Cardiac muscle cell (in vitro differentiated cells and primary cell): ENCODE measurements at regions not wholly inside any gene's neighbourhood (a gene's known extent, or its start where the extent isn't known, plus 50 kb on each side); places are given as distances from the start of the nearest gene placed in this dataset.

ENCODE experiments used
- DNase-seq, 2 donors: peaks; one replicate each; pipeline versions ENCODE4 v3.0.0 to v3.0.0-alpha.2; 2010 to 2017; ENCODE audit warnings: low read depth in 1 of 2, low spot score in 1 of 2
- H3K27ac ChIP-seq: fragments of 200-600 bp; sonication (generic); 2 replicates; pipeline ENCODE4 v1.5.1; 2016
- H3K27me3 ChIP-seq: fragments of 200-600 bp; sonication (generic); 2 replicates; pipeline ENCODE4 v1.6.0; 2016; ENCODE audit warnings: control low read depth
- H3K36me3 ChIP-seq: fragments of 200-600 bp; sonication (generic); 2 replicates; pipeline ENCODE4 v1.5.1; 2016; ENCODE audit warnings: control low read depth
- H3K4me1 ChIP-seq: fragments of 200-600 bp; sonication (generic); 2 replicates; pipeline ENCODE4 v1.8.1; 2017; ENCODE audit warnings: low read depth, mild to moderate bottlenecking, mixed run types
- H3K4me3 ChIP-seq: fragments of 200-600 bp; sonication (generic); 2 replicates; pipeline ENCODE4 v1.5.1; 2016; ENCODE audit warnings: mild to moderate bottlenecking
- H3K9me3 ChIP-seq: fragments of 200-600 bp; sonication (generic); 2 replicates; pipeline ENCODE4 v1.5.1; 2017; ENCODE audit warnings: low read depth, mild to moderate bottlenecking, control low read depth
- TF ChIP-seq, protein P1 (sequence below): IDR thresholded peaks from 2 replicates; pipeline ENCODE4 v1.5.1; 2012; ENCODE audit warnings: low read depth, mild to moderate bottlenecking, low read length

DNA sequence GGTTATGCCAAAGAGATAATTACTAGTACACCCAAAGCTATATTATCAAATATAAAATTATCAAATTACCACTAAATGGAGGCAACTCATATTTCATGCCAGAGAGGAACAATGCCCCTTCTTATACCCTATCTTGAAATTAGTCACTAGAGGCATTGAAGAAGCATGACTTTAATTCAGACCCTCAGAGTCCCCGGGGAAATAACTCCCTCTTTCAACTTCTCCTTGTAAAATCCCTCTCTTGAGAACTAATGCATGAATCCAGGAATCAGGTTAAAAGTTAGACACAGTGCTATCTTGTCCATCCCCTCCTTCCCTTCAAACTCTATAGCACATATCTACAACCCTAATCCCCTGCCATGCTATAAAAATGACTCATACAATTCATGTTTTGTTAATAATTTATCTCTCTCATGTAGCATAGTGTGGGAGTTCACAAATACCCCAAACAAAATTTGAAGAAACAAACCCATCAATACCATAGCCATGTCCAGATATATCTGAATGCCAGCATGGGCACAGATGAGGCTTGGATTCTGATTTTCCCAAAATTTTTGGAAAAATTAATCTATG, 665.4 kb downstream of the KCNA4 start:
- H3K36me3 ChIP-seq, result no peaks in the 10 kb centered on the region
- no peaks in the 10 kb centered on the region for H3K4me1 ChIP-seq
- no peaks in the 10 kb centered on the region for H3K27me3 ChIP-seq
- no peaks in the 10 kb centered on the region for H3K9me3 ChIP-seq
- TF ChIP-seq, protein P1, sequence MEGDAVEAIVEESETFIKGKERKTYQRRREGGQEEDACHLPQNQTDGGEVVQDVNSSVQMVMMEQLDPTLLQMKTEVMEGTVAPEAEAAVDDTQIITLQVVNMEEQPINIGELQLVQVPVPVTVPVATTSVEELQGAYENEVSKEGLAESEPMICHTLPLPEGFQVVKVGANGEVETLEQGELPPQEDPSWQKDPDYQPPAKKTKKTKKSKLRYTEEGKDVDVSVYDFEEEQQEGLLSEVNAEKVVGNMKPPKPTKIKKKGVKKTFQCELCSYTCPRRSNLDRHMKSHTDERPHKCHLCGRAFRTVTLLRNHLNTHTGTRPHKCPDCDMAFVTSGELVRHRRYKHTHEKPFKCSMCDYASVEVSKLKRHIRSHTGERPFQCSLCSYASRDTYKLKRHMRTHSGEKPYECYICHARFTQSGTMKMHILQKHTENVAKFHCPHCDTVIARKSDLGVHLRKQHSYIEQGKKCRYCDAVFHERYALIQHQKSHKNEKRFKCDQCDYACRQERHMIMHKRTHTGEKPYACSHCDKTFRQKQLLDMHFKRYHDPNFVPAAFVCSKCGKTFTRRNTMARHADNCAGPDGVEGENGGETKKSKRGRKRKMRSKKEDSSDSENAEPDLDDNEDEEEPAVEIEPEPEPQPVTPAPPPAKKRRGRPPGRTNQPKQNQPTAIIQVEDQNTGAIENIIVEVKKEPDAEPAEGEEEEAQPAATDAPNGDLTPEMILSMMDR, result no peak
- no peak overlapping the region for H3K4me3 ChIP-seq
- no peak for DNase-seq
- H3K27ac ChIP-seq, result no peak overlapping the region

DNA sequence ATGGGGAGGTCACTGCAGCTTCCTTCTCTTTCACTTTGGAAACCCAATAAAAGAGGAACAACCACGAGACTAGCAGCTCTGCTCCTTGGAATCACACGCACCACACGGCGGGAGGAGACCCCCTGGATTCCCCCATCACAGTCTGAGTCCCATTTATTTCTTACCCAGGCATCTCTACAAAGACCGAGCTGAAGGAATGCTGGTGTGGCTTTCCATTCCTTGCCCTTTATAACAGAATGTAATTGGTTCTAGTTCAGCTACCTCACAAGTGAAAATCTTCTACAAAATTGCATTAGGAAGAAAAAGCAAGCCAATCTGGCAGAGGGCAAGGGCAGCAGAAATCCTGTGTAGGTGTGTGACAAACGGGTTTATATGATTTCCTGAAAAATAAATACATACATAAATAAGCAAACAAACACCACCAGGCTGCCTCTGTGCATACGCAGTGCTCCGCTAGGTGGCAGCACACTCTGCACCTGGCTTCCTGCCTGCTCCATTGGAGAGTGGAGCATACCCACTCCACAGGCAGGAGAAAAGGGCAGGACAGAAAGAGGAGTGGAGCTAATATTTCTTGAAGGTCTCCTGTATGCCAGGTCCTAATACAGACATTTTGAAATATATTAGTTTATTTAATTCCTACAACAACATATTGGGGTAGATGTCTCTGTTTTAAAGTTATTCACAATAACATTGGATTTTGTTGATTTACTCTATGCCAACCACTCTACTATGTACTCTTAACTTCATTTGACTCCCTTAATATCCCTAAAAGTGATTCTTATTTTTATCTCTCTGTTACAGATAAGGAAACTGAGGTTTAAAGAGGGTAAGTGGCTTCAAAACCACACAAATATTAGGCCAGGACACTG, 673.1 kb downstream of the KCNA4 start:
- H3K27ac ChIP-seq, result no peak overlapping the region
- no peaks in the 10 kb centered on the region for H3K9me3 ChIP-seq
- H3K27me3 ChIP-seq, result no peaks in the 10 kb centered on the region
- no peaks in the 10 kb centered on the region for H3K4me1 ChIP-seq
- H3K36me3 ChIP-seq, result no peaks in the 10 kb centered on the region
- TF ChIP-seq, protein P1, result peak; percentile 99
- peak; percentile 70 to 73 for DNase-seq
- no peak overlapping the region for H3K4me3 ChIP-seq

- H3K36me3 ChIP-seq, result no peaks in the 10 kb centered on the region
- H3K4me1 ChIP-seq, result peaks cover 2% of the 10 kb centered on the region
- no peaks in the 10 kb centered on the region for H3K9me3 ChIP-seq
- H3K27ac ChIP-seq, result no peak overlapping the region
- no peak overlapping the region for H3K4me3 ChIP-seq
- peaks cover 17% of the 10 kb centered on the region for H3K27me3 ChIP-seq
- TF ChIP-seq, protein P1, result no peak
- DNase-seq, result peak in 1 of 2 donors; percentile 72
Measured at GRCh38 chr11:29336727-29337575, 679.9 kb downstream of the KCNA4 start.

DNA sequence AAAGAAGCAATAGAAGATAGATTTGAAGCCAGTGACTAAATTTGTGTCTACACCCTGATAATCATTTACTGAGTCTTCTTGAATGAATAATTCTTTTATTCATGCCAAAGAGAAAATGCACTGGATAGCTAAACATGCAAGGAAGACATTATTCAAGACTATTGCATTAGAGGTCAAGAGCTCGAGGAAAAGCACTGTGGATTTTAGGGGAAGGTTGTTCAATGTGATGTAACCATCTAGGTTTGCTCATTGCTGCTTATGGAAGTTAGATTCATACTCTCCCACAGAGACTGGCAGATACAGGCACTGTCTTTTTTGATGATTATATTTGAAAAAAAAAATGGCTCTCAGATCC, 682.1 kb downstream of the KCNA4 start:
- no peaks in the 10 kb centered on the region for H3K9me3 ChIP-seq
- TF ChIP-seq, protein P1, result no peak
- peaks cover 2% of the 10 kb centered on the region for H3K4me1 ChIP-seq
- peaks cover 21% of the 10 kb centered on the region for H3K27me3 ChIP-seq
- H3K36me3 ChIP-seq, result no peaks in the 10 kb centered on the region
- no peak overlapping the region for H3K4me3 ChIP-seq
- DNase-seq, result no peak
- no peak overlapping the region for H3K27ac ChIP-seq

- DNase-seq, result peak; percentile 42 to 81
- Histone ChIP-seq H3K27ac (no peak overlapping the region), H3K36me3 (no peaks in the 10 kb centered on the region), H3K4me3 (no peak overlapping the region), H3K4me1 (peaks cover 2% of the 10 kb centered on the region), H3K27me3 (peaks cover 21% of the 10 kb centered on the region), H3K9me3 (no peaks in the 10 kb centered on the region)
- TF ChIP-seq, protein P1, result peak; percentile 44
Measured at GRCh38 chr11:29333993-29334775, 682.6 kb downstream of the KCNA4 start.
